Smooth muscle cell (in vitro differentiated cells): ENCODE measurements at regions not wholly inside any gene's neighbourhood (a gene's known extent, or its start where the extent isn't known, plus 50 kb on each side); places are given as distances from the start of the nearest gene placed in this dataset.

Experiments used
- DNase-seq: peaks from one replicate; lab custom pipeline; 2025; ENCODE audit not compliant: unreplicated experiment; lab: John Stamatoyannopoulos, UW
- H2AFZ ChIP-seq: fragments of 200-600 bp; sonication (generic); 2 replicates; pipeline ENCODE4 v1.6.0; 2016; ENCODE audit warnings: antibody characterized with exemption, low read depth, mild to moderate bottlenecking
- H3F3A ChIP-seq: fragments of 200-600 bp; sonication (generic); 2 replicates; pipeline ENCODE4 v1.6.0; 2017; ENCODE audit warnings: antibody characterized with exemption, low read depth
- H3K27ac ChIP-seq: fragments of 200-600 bp; sonication (generic); 2 replicates; pipeline ENCODE4 v1.5.1; 2016; ENCODE audit warnings: low read depth, mild to moderate bottlenecking
- H3K27me3 ChIP-seq: fragments of 200-600 bp; sonication (generic); 2 replicates; pipeline ENCODE4 v1.6.1; 2016; ENCODE audit warnings: low read depth, mild to moderate bottlenecking
- H3K36me3 ChIP-seq: fragments of 200-600 bp; sonication (generic); 2 replicates; pipeline ENCODE4 v1.5.1; 2016; ENCODE audit warnings: low read depth
- H3K4me1 ChIP-seq: fragments of 200-600 bp; sonication (generic); 2 replicates; pipeline ENCODE4 v1.5.1; 2016; ENCODE audit warnings: low read depth
- H3K4me2 ChIP-seq: fragments of 200-600 bp; sonication (generic); 2 replicates; pipeline ENCODE4 v1.6.0; 2016; ENCODE audit warnings: mild to moderate bottlenecking
- H3K4me3 ChIP-seq: fragments of 200-600 bp; sonication (generic); 2 replicates; pipeline ENCODE4 v1.5.1; 2016; ENCODE audit warnings: mild to moderate bottlenecking
- H3K79me2 ChIP-seq: fragments of 200-600 bp; sonication (generic); 2 replicates; pipeline ENCODE4 v1.6.0; 2016; ENCODE audit warnings: low read depth, mild to moderate bottlenecking
- H3K9ac ChIP-seq: fragments of 200-600 bp; sonication (generic); 2 replicates; pipeline ENCODE4 v1.6.0; 2016; ENCODE audit warnings: low read depth
- H3K9me3 ChIP-seq: fragments of 200-600 bp; sonication (generic); replicated peaks from 2 replicates; pipeline ENCODE4 v1.5.1; 2016; ENCODE audit warnings: low read depth
- H4K20me1 ChIP-seq: fragments of 200-600 bp; sonication (generic); 2 replicates; pipeline ENCODE4 v1.6.0; 2016; ENCODE audit warnings: low read depth
- CTCF ChIP-seq: fragments of 200-600 bp; sonication (generic); IDR thresholded peaks from 2 replicates; pipeline ENCODE4 v1.5.1; 2017; ENCODE audit warnings: borderline replicate concordance, mild to moderate bottlenecking, antibody characterized with exemption; ENCODE audit not compliant: insufficient read depth, poor library complexity, severe bottlenecking
- WGBS: methylation state at CpG from one replicate; pipeline ENCODE4 v1.1.7; 2016; ENCODE audit warnings: low lambda C conversion rate; 5-methylcytosine and 5-hydroxymethylcytosine counted together

GRCh38 chr22:44583061-44583760 is 85.2 kb upstream of the RTL6 start:
- whole genome bisulfite sequencing: 88% methylated on average over 15 of the region's 15 CpGs
- DNase-seq: no peak

GRCh38 chr22:44582016-44582415 is 84.0 kb upstream of the RTL6 start:
- H3K9ac ChIP-seq: no peak overlapping the region
- H2AFZ ChIP-seq: no peak overlapping the region
- H3K9me3 ChIP-seq: no peaks in the 10 kb centered on the region
- no peaks in the 10 kb centered on the region for H3F3A ChIP-seq
- H3K4me1 ChIP-seq: peaks cover 5% of the 10 kb centered on the region
- H4K20me1 ChIP-seq: no peaks in the 10 kb centered on the region
- H3K27me3 ChIP-seq: peaks cover 12% of the 10 kb centered on the region
- H3K4me3 ChIP-seq: no peak overlapping the region
- H3K79me2 ChIP-seq: no peaks in the 10 kb centered on the region
- H3K27ac ChIP-seq: no peak overlapping the region
- H3K4me2 ChIP-seq: no peak overlapping the region
- TF ChIP-seq CTCF: no peak
- WGBS: 94% methylated on average over 10 of the region's 10 CpGs
- DNase-seq: no peak
- no peaks in the 10 kb centered on the region for H3K36me3 ChIP-seq

More at GRCh38 chr22:44583061-44583760, 85.2 kb upstream of the RTL6 start:
- Histone ChIP-seq H2AFZ (no peak overlapping the region), H3K9ac (no peak overlapping the region), H3K27me3 (peaks cover 16% of the 10 kb centered on the region), H3K27ac (no peak overlapping the region), H3K36me3 (no peaks in the 10 kb centered on the region), H3K79me2 (no peaks in the 10 kb centered on the region), H3K4me3 (no peak overlapping the region), H3K9me3 (no peaks in the 10 kb centered on the region), H4K20me1 (no peaks in the 10 kb centered on the region), H3K4me2 (no peak overlapping the region), H3K4me1 (peaks cover 12% of the 10 kb centered on the region), H3F3A (no peaks in the 10 kb centered on the region)
- no peak for TF ChIP-seq CTCF

GRCh38 chr22:44581096-44581435 is 83.0 kb upstream of the RTL6 start:
- Histone ChIP-seq H3K4me3 (no peak overlapping the region), H3K27ac (no peak overlapping the region), H2AFZ (no peak overlapping the region), H3K9ac (no peak overlapping the region), H3K79me2 (no peaks in the 10 kb centered on the region), H3K27me3 (peaks cover 9% of the 10 kb centered on the region), H3K36me3 (no peaks in the 10 kb centered on the region), H3K4me2 (no peak overlapping the region), H3K4me1 (no peaks in the 10 kb centered on the region), H4K20me1 (no peaks in the 10 kb centered on the region), H3K9me3 (no peaks in the 10 kb centered on the region), H3F3A (no peaks in the 10 kb centered on the region)
- 89% methylated on average over 12 of the region's 12 CpGs for WGBS
- no peak for DNase-seq
- no peak for TF ChIP-seq CTCF
